H1 (cell line): ENCODE measurements at regions not wholly inside any gene's neighbourhood (a gene's known extent, or its start where the extent isn't known, plus 50 kb on each side); places are given as distances from the start of the nearest gene placed in this dataset.

Experiments
- CTCF ChIP-seq, 3 experiments: IDR thresholded peaks; 1 replicate in 2 of 3; 2 replicates in 1 of 3; pipeline versions ENCODE4 v1.5.1 to v1.6.1; 2011; ENCODE audit warnings: low read length in 3 of 3, mild to moderate bottlenecking in 3 of 3, inconsistent platforms in 2 of 3, low read depth in 1 of 3, moderate library complexity in 1 of 3; ENCODE audit not compliant: insufficient read depth in 1 of 3; ENCODE audit errors: control extremely low read depth in 1 of 3
- POLR2A ChIP-seq, 2 experiments: IDR thresholded peaks; 1 replicate in 1 of 2; 2 replicates in 1 of 2; pipeline ENCODE4 v1.6.1; 2011; ENCODE audit warnings: low read depth in 2 of 2, low read length in 2 of 2, mild to moderate bottlenecking in 2 of 2; ENCODE audit errors: control extremely low read depth in 1 of 2
- POLR2AphosphoS5 ChIP-seq: IDR thresholded peaks from 2 replicates; pipeline ENCODE4 v1.6.1; 2011; ENCODE audit warnings: low read depth, low read length
- RAD21 ChIP-seq, 2 experiments: IDR thresholded peaks in 1 of 2; conservative IDR thresholded peaks in 1 of 2; 2 replicates each; pipeline ENCODE4 v1.6.1; 2011; ENCODE audit warnings: low read depth in 2 of 2, low read length in 2 of 2, improper control_type of control experiment in 1 of 2, inconsistent platforms in 1 of 2, mild to moderate bottlenecking in 1 of 2, moderate library complexity in 1 of 2
- SUZ12 ChIP-seq: fragments of 200-600 bp; sonication (generic); IDR thresholded peaks from 2 replicates; pipeline ENCODE4 v1.6.1; 2012; ENCODE audit warnings: mild to moderate bottlenecking, inconsistent platforms, low read length, moderate library complexity, mixed read lengths

- TF ChIP-seq POLR2A (IDR thresholded peaks at IDR 0.05; ENCODE audit: control extremely low read depth in 1 of 2, low read depth in 2 of 2, low read length in 2 of 2) (no peak), SUZ12 (no peak), POLR2AphosphoS5 (no peak), CTCF (IDR thresholded peaks at IDR 0.05; ENCODE audit: control extremely low read depth in 1 of 3, insufficient read depth in 1 of 3, low read depth in 1 of 3, low read length in 3 of 3) (no peak), RAD21 (IDR thresholded peaks at IDR 0.05 in 1 of 2, conservative IDR thresholded peaks at IDR 0.05 in 1 of 2; ENCODE audit: low read depth in 2 of 2, low read length in 2 of 2) (no peak)
Observed at GRCh38 chr1:182185136-182185535, 123.6 kb upstream of the ZNF648 start.
